Dendritic cell treated with granulocyte-macrophage colony-stimulating factor and Interleukin-4, amounts not matched to agents 40 ng/mL and 50 ng/mL, for 4 days (primary cell): ENCODE measurements at regions not wholly inside any gene's neighbourhood (a gene's known extent, or its start where the extent isn't known, plus 50 kb on each side); places are given as distances from the start of the nearest gene placed in this dataset.

Experiments
- H3K27ac Mint-ChIP-seq: one replicate; pipeline ENCODE4 v1.8.0; 2022; ENCODE audit warnings: mild to moderate bottlenecking, mixed read lengths
- H3K27me3 Mint-ChIP-seq: one replicate; pipeline ENCODE4 v1.8.0; 2022; ENCODE audit warnings: mild to moderate bottlenecking, mixed read lengths
- H3K36me3 Mint-ChIP-seq: one replicate; pipeline ENCODE4 v1.8.0; 2022; ENCODE audit warnings: low read depth, mixed read lengths
- H3K4me1 Mint-ChIP-seq: one replicate; pipeline ENCODE4 v1.8.0; 2022; ENCODE audit warnings: low read depth, mixed read lengths
- H3K4me3 Mint-ChIP-seq: one replicate; pipeline ENCODE4 v1.8.0; 2022; ENCODE audit warnings: mild to moderate bottlenecking, moderate library complexity, mixed read lengths
- H3K9me3 Mint-ChIP-seq: one replicate; pipeline ENCODE4 v1.8.0; 2022; ENCODE audit warnings: mixed read lengths
- intact Hi-C: fragments of 100-400 bp; cut with micrococcal nuclease; formaldehyde crosslinking; loops from one replicate; pipeline ENCODE4 v1.15.0; 2022

- Mint-ChIP-seq H3K9me3 (no peaks in the 10 kb centered on the region), H3K4me3 (no peak overlapping the region), H3K27ac (no peak overlapping the region), H3K4me1 (peaks cover 12% of the 10 kb centered on the region), H3K27me3 (no peaks in the 10 kb centered on the region), H3K36me3 (no peaks in the 10 kb centered on the region)
- intact Hi-C loops = no loop called here
Measured at GRCh38 chrX:134732676-134733075, 64.3 kb downstream of the PABIR2 start.

GRCh38 chrX:134732152-134732551 is 64.9 kb downstream of the PABIR2 start:
- Mint-ChIP-seq H3K27me3 (no peaks in the 10 kb centered on the region), H3K9me3 (no peaks in the 10 kb centered on the region), H3K36me3 (no peaks in the 10 kb centered on the region), H3K27ac (no peak overlapping the region), H3K4me1 (peaks cover 11% of the 10 kb centered on the region), H3K4me3 (no peak overlapping the region)
- intact Hi-C loops = no loop called here

GRCh38 chrX:134727363-134727762 is 69.1 kb upstream of the PLAC1 start:
- intact Hi-C loops = no loop called here
- Mint-ChIP-seq H3K4me1 (no peaks in the 10 kb centered on the region), H3K4me3 (no peak overlapping the region), H3K36me3 (no peaks in the 10 kb centered on the region), H3K27me3 (no peaks in the 10 kb centered on the region), H3K27ac (no peak overlapping the region), H3K9me3 (no peaks in the 10 kb centered on the region)

- intact Hi-C loops = no loop called here
- Mint-ChIP-seq H3K4me1 (no peaks in the 10 kb centered on the region), H3K9me3 (no peaks in the 10 kb centered on the region), H3K27me3 (no peaks in the 10 kb centered on the region), H3K27ac (no peak overlapping the region), H3K4me3 (no peak overlapping the region), H3K36me3 (no peaks in the 10 kb centered on the region)
Measured at GRCh38 chrX:134725103-134725690, 66.9 kb upstream of the PLAC1 start.

- Mint-ChIP-seq H3K27me3 (no peaks in the 10 kb centered on the region), H3K4me3 (no peak overlapping the region), H3K9me3 (no peaks in the 10 kb centered on the region), H3K36me3 (no peaks in the 10 kb centered on the region), H3K4me1 (peaks cover 6% of the 10 kb centered on the region), H3K27ac (no peak overlapping the region)
- intact Hi-C loops = no loop called here
Measured at GRCh38 chrX:134721766-134722532, 63.7 kb upstream of the PLAC1 start.

GRCh38 chrX:134718966-134719317 is 60.7 kb upstream of the PLAC1 start:
- no peaks in the 10 kb centered on the region for H3K9me3 Mint-ChIP-seq
- no peaks in the 10 kb centered on the region for H3K27me3 Mint-ChIP-seq
- H3K36me3 Mint-ChIP-seq = no peaks in the 10 kb centered on the region
- H3K27ac Mint-ChIP-seq = no peak overlapping the region
- no peak overlapping the region for H3K4me3 Mint-ChIP-seq
- H3K4me1 Mint-ChIP-seq = peaks cover 6% of the 10 kb centered on the region
- intact Hi-C loops = no loop called here

- H3K4me3 Mint-ChIP-seq = no peak overlapping the region
- H3K36me3 Mint-ChIP-seq = no peaks in the 10 kb centered on the region
- intact Hi-C loops = no loop called here
- peaks cover 6% of the 10 kb centered on the region for H3K4me1 Mint-ChIP-seq
- H3K9me3 Mint-ChIP-seq = no peaks in the 10 kb centered on the region
- no peaks in the 10 kb centered on the region for H3K27me3 Mint-ChIP-seq
- H3K27ac Mint-ChIP-seq = no peak overlapping the region
Measured at GRCh38 chrX:134718105-134718965, 60.1 kb upstream of the PLAC1 start.

- Mint-ChIP-seq H3K4me3 (no peak overlapping the region), H3K27me3 (peaks cover under 1% of the 10 kb centered on the region), H3K9me3 (no peaks in the 10 kb centered on the region), H3K27ac (no peak overlapping the region), H3K4me1 (peaks cover 7% of the 10 kb centered on the region), H3K36me3 (no peaks in the 10 kb centered on the region)
- intact Hi-C loops = no loop called here
Measured at GRCh38 chrX:134717698-134718097, 59.4 kb upstream of the PLAC1 start.

- Mint-ChIP-seq H3K27ac (no peak overlapping the region), H3K4me3 (no peak overlapping the region), H3K36me3 (no peaks in the 10 kb centered on the region), H3K27me3 (peaks cover 4% of the 10 kb centered on the region), H3K9me3 (no peaks in the 10 kb centered on the region), H3K4me1 (peaks cover 14% of the 10 kb centered on the region)
- intact Hi-C loops = no loop called here
Measured at GRCh38 chrX:134716620-134717012, 58.3 kb upstream of the PLAC1 start.

GRCh38 chrX:134715930-134716619 is 57.8 kb upstream of the PLAC1 start:
- no peaks in the 10 kb centered on the region for H3K36me3 Mint-ChIP-seq
- H3K9me3 Mint-ChIP-seq = no peaks in the 10 kb centered on the region
- H3K27me3 Mint-ChIP-seq = peaks cover 4% of the 10 kb centered on the region
- peaks cover 14% of the 10 kb centered on the region for H3K4me1 Mint-ChIP-seq
- intact Hi-C loops = no loop called here
- H3K4me3 Mint-ChIP-seq = no peak overlapping the region
- no peak overlapping the region for H3K27ac Mint-ChIP-seq

- Mint-ChIP-seq H3K4me3 (no peak overlapping the region), H3K27me3 (peaks cover 4% of the 10 kb centered on the region), H3K4me1 (peaks cover 14% of the 10 kb centered on the region), H3K27ac (no peak overlapping the region), H3K9me3 (no peaks in the 10 kb centered on the region), H3K36me3 (no peaks in the 10 kb centered on the region)
- intact Hi-C loops = no loop called here
Measured at GRCh38 chrX:134714633-134715110, 56.4 kb upstream of the PLAC1 start.

GRCh38 chrX:134713618-134714107 is 55.4 kb upstream of the PLAC1 start:
- H3K36me3 Mint-ChIP-seq = no peaks in the 10 kb centered on the region
- H3K27me3 Mint-ChIP-seq = peaks cover 4% of the 10 kb centered on the region
- intact Hi-C loops = no loop called here
- H3K9me3 Mint-ChIP-seq = no peaks in the 10 kb centered on the region
- no peak overlapping the region for H3K27ac Mint-ChIP-seq
- peaks cover 9% of the 10 kb centered on the region for H3K4me1 Mint-ChIP-seq
- no peak overlapping the region for H3K4me3 Mint-ChIP-seq

- Mint-ChIP-seq H3K27me3 (peaks cover 4% of the 10 kb centered on the region), H3K4me1 (peaks cover 8% of the 10 kb centered on the region), H3K4me3 (no peak overlapping the region), H3K9me3 (no peaks in the 10 kb centered on the region), H3K27ac (no peak overlapping the region), H3K36me3 (no peaks in the 10 kb centered on the region)
- intact Hi-C loops = no loop called here
Measured at GRCh38 chrX:134712272-134712671, 54.0 kb upstream of the PLAC1 start.
